UCSD-AML1 (cell line): ENCODE measurements at regions not wholly inside any gene's neighbourhood (a gene's known extent, or its start where the extent isn't known, plus 50 kb on each side); places are given as distances from the start of the nearest gene placed in this dataset.

Experiments used
- DNase-seq: peaks from one replicate; lab custom pipeline; 2025; ENCODE audit not compliant: unreplicated experiment; lab: John Stamatoyannopoulos, UW

DNA sequence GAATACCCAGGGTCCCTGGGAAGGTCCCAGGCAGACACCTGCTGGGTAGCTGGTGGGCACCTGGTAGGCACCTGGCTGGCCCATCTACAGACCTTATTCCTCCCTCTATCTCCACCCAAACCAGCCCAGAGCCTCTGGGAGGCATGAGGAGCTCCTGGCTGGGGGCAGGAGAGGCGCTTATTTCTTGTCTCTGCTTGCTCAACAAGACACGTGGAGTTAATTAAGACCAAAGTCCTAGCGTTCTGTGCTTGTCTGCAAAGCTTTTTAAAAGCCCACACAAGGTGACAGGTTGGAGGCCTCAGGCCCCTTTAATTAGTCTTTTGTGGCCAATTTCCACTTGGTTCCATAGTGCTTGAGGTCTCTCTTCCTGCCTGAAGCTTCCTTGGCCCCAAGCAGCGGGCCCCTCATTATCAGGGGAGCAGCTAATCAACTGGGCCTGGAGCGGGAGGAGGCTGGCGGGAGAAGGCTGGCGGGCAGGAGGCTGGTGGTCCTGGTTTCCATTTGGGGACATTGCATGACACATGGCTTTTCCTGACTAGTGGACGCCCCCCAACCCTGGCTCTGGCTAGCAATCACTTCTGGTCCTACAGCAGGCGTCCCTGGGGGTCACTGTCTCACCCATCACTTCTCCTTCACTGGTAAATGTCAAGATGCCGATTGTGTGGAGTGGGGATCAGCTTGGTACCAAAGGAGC, 65.4 kb upstream of the HDAC4 start:
- DNase-seq, result no peak

DNA sequence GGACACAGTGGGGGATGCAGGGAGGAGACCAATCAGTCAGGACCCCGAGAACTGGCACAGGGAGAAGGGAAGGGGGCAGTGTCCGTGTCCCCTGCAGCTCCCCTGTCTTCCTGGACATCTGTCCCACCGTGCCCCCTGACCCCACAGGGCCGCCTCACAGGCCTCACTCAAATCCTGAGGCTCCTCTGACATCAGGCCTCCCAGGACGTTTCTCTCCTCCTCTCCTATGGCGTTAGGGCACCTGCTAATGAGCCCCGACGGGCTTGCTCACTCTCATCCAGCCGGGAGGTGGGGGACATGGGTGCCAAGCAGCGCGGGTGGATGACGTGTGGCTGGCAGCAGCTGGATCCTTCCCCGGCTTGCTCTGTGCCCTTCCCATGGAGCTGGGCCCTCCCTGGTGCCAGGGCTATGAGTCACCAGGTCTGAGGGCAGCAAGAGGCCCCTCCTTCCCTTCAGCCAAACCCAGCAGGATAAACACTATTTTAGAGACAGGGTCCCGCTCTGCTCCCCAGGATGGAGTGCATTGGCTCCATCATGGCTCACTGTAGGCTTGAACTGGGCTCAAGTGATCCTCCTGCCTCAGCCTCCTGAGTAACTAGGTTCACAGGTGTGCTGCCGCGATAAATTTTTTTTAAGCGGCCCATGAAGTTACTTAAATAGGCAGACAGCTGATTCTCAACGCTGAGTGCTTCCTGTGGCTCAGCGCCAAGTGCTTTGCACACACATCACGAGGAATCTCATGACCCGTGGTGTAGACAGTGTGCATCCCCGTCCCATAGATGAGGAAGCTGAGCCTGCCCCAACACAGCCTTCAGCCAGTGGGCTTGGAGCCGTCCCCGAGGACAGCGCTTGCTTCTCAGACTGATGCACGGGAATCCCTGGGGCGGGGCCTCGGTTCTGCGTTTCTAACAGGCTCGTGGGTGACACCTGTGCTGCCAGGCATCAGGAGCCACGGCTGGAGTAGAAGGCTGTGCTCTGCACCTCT, 64.5 kb upstream of the HDAC4 start:
- DNase-seq, result no peak

DNA sequence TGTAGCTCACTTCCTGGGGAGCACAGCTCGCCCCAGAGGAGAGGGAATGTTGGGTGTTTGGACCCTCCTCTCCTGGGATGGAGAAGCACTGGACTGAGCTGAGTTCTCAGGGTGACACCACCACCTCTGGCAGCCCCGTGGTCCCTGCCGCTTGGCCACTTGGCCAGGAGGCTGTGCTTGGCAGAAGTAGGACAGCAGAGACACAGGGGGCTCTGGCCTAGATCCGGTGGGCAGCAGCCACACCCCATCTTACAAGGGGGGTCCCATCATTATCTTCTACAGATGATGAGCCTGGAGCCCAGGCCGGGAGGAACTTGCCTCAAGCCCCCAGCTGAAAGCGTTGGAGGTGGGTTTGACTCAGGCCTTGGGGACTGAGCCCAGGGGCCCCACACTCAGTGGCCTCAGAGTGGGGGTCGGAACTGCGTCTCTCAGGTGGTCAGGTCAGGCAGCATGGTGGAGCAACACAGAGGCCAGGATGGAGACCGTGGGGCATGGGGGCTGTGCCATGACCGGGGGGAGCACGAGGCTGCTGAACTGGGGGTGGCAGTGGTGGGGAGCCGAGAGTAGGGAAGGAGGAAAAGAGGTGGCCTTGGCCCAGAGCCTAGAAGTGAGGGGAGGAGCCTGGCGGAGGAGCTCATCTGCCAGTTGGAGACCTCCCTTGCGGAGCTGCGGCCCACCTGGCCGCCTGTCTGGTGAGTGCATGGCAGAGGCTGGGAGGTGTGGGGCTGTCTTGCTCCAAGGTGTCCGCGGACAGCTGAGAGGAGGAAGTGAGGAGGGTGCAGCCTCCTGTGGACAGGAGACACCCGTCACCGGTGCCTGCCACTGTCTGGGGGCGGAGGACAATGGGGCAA, 63.6 kb upstream of the HDAC4 start:
- no peak for DNase-seq

GRCh38 chr2:239463541-239464165, 62.8 kb upstream of the HDAC4 start:
- DNase-seq, result no peak

- no peak for DNase-seq
These were observed 62.1 kb upstream of the HDAC4 start for GRCh38 chr2:239462671-239463506.

DNA sequence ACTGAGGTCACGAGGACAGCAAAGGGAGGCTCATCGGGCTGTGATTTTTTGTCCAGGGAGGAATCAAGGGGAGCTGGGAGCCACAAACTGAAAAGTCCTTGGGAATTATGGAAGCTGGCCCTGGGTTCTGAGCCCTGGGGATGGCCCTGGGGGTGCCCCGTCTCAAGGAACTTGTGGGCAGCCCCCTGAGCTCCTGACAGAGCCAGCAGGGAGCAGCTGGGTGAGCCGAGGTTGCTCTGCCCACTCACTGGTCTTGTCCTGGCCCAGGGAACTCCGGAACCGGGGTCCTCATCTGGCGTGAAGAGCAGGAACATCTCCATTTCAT, 61.3 kb upstream of the HDAC4 start:
- DNase-seq, result no peak

- no peak for DNase-seq
These were observed 60.7 kb upstream of the HDAC4 start for GRCh38 chr2:239461291-239462190.

DNA sequence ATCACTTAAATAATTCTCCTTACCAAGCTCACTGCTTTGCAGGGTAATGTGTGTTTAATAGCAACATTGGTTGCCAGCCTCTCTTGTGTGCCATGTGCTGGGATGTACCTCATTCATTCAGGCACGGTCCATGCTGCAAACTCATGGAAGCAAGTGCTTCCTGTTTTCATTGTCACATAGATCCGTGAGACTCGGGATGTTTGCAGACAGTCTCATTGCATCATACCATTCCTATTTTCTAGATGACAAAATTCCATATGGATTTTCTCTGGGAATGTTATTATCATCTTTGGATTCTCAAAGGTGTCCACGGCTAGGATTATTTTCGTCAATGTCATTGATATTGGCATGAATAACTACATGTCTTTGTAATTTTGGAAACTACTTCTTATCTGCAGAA, 60.0 kb upstream of the HDAC4 start:
- DNase-seq, result no peak

GRCh38 chr2:239459606-239460005, 58.8 kb upstream of the HDAC4 start:
- no peak for DNase-seq

GRCh38 chr2:239459056-239459455, 58.2 kb upstream of the HDAC4 start:
- no peak for DNase-seq

GRCh38 chr2:239457586-239458445, 57.0 kb upstream of the HDAC4 start:
- DNase-seq, result no peak

- DNase-seq, result no peak
These were observed 56.1 kb upstream of the HDAC4 start for GRCh38 chr2:239456940-239457339.

GRCh38 chr2:239455436-239456203, 54.8 kb upstream of the HDAC4 start:
- no peak for DNase-seq

DNA sequence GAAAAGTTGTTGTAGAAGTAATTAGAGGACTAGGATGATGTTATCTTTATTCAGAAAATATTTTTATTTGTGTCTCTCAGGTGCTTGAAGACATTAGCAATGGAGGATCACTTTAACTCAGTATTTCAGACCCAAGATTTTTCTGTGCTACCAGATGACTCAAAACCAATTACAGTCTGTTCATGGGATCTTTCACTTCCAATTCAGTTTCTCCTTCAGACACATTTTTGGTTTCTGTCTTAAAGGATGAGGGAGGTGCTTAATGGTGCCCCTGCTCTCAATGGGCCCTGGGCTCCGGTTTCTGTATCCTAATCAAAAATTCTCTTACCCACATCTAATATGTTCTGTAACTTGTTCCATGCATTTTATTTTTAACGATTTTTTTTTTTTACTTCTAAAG, 53.7 kb upstream of the HDAC4 start:
- no peak for DNase-seq
